ENCODE measurements at regions not wholly inside any gene's neighbourhood (a gene's known extent, or its start where the extent isn't known, plus 50 kb on each side); places are given as distances from the start of the nearest gene placed in this dataset.

DNA sequence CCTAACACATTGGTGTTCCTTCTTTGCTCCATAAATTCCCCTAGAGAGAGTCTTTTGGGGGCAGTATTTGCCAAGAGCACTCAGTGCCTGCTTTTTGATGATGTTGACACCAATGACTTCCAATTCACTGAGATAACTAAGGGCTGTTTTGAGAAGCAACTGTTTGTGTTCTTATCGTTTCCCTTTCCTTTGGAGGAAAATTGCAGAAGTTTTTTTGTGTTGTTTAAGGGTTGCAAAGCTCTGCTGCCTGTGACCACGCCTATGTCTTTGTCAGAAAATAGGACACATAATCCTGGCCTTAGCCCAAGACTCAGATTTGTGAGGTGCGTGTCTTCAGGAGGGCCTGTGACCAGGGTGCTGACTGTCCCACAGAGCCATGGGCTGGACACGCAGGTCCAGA, 99.6 kb downstream of the FAM43A start:
- ATAC-seq (no peak), DNase-seq (ENCODE audit: low spot score in 2 of 2) (no peak)
- Mint-ChIP-seq H3K27ac (peak overlapping the region in 1 of 2 donors; percentile 15), H3K36me3 (no peaks in the 10 kb centered on the region), H3K9me3 (no peaks in the 10 kb centered on the region)

- no peaks in the 10 kb centered on the region for H3K36me3 Mint-ChIP-seq
- ATAC-seq (no peak), DNase-seq (ENCODE audit: low spot score in 2 of 2) (no peak)
- no peaks in the 10 kb centered on the region for H3K9me3 Mint-ChIP-seq
- no peak overlapping the region for H3K27ac Mint-ChIP-seq
Measured at GRCh38 chr3:194787072-194787471, 101.4 kb downstream of the FAM43A start.

DNA sequence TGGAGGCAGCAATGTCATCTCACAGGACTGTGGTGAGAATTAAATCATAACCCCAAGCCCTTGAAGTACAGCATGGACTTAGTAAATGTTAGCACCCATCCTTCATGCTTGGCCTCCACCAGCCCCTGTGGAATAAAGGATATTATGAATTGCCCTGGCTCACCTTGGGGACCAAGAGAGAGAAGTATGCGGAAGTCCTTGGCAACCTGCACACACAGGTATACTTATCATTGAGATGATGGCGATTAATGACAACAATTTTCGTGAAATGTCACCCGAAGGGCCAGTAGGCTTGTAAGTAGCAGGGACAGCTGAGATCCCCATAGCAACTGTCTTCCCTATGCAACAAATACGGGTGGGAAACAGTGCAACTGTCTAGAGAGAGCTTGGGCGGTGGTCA, 102.0 kb downstream of the FAM43A start:
- no peak for ATAC-seq
- Mint-ChIP-seq H3K36me3 (no peaks in the 10 kb centered on the region), H3K9me3 (no peaks in the 10 kb centered on the region), H3K27ac (no peak overlapping the region)
- DNase-seq (ENCODE audit: low spot score in 2 of 2): no peak

- peaks cover 10 to 13% of the 10 kb centered on the region in 2 donors for H3K9me3 Mint-ChIP-seq
- peaks cover 13 to 19% of the 10 kb centered on the region in 2 donors for H3K36me3 Mint-ChIP-seq
- no peak for ATAC-seq
- no peak overlapping the region for H3K27ac Mint-ChIP-seq
- DNase-seq (ENCODE audit: low spot score in 2 of 2): no peak
Measured at GRCh38 chr3:194792368-194792767, 106.7 kb downstream of the FAM43A start.

DNA sequence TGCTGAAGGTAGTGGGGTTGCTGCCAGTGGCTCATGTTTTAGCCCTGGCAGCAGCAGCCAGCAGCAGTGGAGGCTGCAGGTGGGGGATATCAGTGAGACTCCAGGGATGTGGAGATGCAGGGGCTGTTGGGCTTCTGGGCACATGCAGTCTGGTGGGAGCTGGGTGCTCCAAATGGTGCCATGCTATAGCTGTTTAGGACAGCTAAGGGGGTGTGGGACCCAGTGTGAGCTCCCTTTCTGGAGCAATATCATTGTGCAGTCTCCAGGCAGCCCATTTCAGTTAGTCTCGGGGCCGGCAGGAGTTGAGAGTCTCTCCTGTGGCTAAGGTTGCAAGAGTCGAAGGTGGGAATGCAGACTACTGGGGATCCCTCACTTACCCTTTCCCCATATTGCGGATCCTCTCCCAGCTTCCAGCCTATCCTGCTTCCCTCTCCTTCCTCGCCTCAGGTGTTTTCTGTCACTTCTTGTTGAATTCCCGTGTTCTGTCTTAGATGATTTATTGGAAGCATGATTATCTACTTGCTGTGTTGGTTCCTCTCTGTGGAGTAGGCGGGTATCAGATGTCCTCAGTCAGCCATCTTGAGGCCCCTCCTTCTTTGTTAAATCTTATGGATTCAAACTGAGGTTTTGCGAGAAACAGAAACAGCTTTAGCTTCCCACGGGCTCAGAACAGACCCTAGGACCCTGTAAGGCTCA, 112.0 kb downstream of the FAM43A start:
- H3K36me3 Mint-ChIP-seq: peaks cover 13 to 19% of the 10 kb centered on the region in 2 donors
- peaks cover 10 to 13% of the 10 kb centered on the region in 2 donors for H3K9me3 Mint-ChIP-seq
- no peak overlapping the region for H3K27ac Mint-ChIP-seq
- ATAC-seq (no peak), DNase-seq (ENCODE audit: low spot score in 2 of 2) (no peak)

GRCh38 chr3:194798486-194798885, 112.8 kb downstream of the FAM43A start:
- DNase-seq (ENCODE audit: low spot score in 2 of 2) (no peak), ATAC-seq (no peak)
- Mint-ChIP-seq H3K36me3 (peaks cover 13 to 19% of the 10 kb centered on the region in 2 donors), H3K27ac (no peak overlapping the region), H3K9me3 (peaks cover 10 to 13% of the 10 kb centered on the region in 2 donors)

DNA sequence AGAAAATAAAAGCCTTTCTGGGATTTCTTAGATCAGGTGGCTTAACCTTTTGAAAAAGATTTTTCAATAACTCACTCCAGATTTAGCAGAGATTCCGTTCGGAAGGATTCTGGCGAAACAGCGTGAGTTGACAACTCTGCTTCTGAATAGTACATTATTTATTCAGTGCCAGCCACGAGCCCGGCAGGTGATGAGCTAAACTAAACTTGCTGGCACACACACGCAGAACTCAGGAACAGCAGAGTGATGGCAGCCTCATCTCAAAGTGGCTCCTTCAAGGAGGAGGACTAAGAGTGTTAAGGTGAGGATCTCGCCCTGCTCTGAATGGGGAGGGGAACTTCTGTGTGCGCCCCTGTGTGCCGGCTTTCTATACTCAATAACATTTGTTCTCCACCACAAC, 114.3 kb downstream of the FAM43A start:
- Mint-ChIP-seq H3K9me3 (peaks cover 9 to 12% of the 10 kb centered on the region in 2 donors), H3K27ac (no peak overlapping the region), H3K36me3 (peaks cover 13 to 18% of the 10 kb centered on the region in 2 donors)
- DNase-seq (ENCODE audit: low spot score in 2 of 2) (no peak), ATAC-seq (no peak)

- no peak for DNase-seq (ENCODE audit: low spot score in 2 of 2)
- H3K27ac Mint-ChIP-seq: no peak overlapping the region
- peaks cover under 1 to 2% of the 10 kb centered on the region in 2 donors for H3K9me3 Mint-ChIP-seq
- H3K36me3 Mint-ChIP-seq: peaks cover under 1 to 2% of the 10 kb centered on the region in 2 donors
- ATAC-seq: no peak
Measured at GRCh38 chr3:194801461-194802432, 116.1 kb downstream of the FAM43A start.

DNA sequence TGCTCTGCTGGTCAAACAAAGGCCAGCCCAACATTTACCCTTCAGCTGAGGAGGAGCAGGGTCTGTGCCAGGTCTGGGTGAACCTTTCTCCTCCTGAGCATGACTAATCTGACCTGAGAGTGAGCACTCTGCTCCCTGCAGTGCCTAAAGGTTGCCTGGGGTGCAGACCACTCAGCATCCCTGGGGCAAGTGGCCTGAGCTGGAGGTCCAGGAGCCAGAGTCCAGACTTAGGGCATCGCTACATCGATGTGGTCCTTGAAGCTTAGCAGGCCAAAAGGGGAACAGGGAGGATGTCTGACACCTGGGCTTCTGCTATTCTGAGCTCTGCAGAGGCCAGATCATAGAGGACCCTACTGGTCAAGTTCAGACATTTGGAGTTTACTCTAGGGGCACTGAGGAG, 119.1 kb downstream of the FAM43A start:
- H3K36me3 Mint-ChIP-seq: no peaks in the 10 kb centered on the region
- ATAC-seq (no peak), DNase-seq (ENCODE audit: low spot score in 2 of 2) (no peak)
- no peak overlapping the region for H3K27ac Mint-ChIP-seq
- H3K9me3 Mint-ChIP-seq: no peaks in the 10 kb centered on the region

DNA sequence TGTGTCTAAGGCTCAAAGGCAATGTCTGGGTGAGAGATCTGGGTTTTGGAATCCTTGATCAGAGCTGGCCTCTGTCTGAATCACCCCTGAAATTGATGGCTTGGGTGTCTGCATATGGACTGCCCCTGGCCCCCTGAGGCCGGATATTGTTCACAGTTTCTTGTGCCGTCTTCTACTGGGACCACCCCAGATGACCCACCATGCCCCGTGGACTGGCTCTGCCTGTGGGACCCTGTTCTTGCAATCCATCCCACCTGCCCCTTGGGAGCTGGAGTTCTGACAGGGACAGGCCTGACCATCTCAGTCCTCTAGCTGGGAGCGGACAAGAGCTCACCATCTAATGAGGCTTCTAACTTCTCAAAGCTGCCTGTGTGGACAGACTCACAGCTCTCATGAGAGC, 119.9 kb downstream of the FAM43A start:
- Mint-ChIP-seq H3K27ac (no peak overlapping the region), H3K9me3 (no peaks in the 10 kb centered on the region), H3K36me3 (no peaks in the 10 kb centered on the region)
- ATAC-seq (no peak), DNase-seq (ENCODE audit: low spot score in 2 of 2) (no peak)

DNA sequence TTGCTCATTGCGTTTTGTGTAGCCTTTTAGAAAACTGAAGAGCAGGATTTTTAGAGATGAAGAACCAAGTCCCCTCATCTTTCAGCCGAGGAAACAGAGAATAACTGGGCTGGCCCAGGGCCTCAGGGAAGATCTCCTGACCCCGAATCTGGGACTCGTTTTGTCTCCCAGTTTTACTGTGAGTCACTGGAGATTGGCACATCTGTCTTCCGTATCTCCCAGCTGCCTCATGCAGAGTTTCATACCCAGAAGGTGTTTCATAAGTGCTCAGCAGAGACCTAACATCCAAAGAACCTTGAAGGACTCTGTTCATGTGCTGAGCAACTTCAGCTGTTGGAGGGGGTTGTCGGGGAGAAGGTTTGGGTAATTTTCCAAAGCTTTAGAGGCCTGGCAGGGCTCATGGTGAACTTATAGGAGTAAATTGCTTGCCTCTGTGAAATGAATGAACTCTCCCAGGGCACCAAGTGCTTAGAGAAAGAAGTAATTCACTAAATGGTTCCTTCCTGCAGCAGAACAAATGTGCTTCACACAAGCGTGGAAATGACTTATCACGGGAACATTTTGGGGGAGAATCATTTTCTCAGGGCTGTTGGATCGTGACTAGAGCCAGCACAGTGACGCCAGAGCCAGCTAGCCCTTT, 121.4 kb downstream of the FAM43A start:
- no peak for ATAC-seq
- H3K36me3 Mint-ChIP-seq: no peaks in the 10 kb centered on the region
- no peaks in the 10 kb centered on the region for H3K9me3 Mint-ChIP-seq
- no peak for DNase-seq (ENCODE audit: low spot score in 2 of 2)
- H3K27ac Mint-ChIP-seq: no peak overlapping the region

DNA sequence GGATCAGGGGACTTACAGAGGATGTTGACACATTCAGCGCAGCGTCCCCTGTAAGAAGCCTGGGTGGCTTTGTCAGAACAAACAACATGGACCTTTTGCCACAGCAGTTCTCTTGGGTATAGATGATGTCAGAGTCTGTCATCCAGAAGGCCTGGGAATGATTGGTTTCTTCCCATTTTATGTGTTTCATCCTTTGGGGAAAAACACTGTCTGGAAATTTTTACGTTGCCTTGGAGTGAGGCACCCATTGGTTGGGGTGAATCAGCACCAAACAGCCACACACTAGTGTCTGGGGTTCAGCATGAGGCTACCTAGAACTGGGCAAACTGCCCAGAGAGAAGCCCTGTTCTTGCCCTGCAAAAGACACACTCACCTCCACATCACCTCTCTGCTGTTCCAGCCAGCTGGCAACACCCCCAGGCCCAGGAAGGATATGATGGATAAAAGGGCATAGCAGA, 123.0 kb downstream of the FAM43A start:
- ATAC-seq: no peak
- no peak overlapping the region for H3K27ac Mint-ChIP-seq

GRCh38 chr3:194809382-194809781, 123.7 kb downstream of the FAM43A start:
- ATAC-seq (no peak), DNase-seq (ENCODE audit: low spot score in 2 of 2) (no peak)
- H3K9me3 Mint-ChIP-seq: no peaks in the 10 kb centered on the region
- H3K27ac Mint-ChIP-seq: no peak overlapping the region
- no peaks in the 10 kb centered on the region for H3K36me3 Mint-ChIP-seq

More for the DNA sequence above, 123.0 kb downstream of the FAM43A start:
- no peaks in the 10 kb centered on the region for H3K36me3 Mint-ChIP-seq
- no peaks in the 10 kb centered on the region for H3K9me3 Mint-ChIP-seq
- DNase-seq (ENCODE audit: low spot score in 2 of 2): no peak

GRCh38 chr3:194810076-194810475, 124.4 kb downstream of the FAM43A start:
- Mint-ChIP-seq H3K9me3 (no peaks in the 10 kb centered on the region), H3K27ac (no peak overlapping the region), H3K36me3 (no peaks in the 10 kb centered on the region)
- ATAC-seq: no peak
- no peak for DNase-seq (ENCODE audit: low spot score in 2 of 2)

DNA sequence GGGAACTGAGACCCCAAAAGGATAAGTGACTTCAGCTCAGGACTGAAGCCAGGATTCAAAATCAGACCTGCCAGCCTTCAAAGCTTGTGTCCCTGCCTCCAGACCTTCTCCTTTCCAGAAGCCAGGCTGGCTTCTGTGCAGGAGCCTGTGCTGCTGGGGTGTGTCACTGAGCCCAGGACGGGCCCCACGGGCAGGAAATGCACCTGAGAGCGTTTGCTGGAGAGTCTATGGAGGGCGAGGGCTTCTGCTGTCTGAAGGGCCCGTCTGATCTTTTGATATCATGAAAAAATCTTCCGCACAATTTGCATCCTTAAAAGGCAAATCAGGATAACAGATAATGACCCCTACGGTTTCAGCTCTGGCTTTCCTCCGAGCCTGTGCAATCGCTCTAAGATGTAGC, 125.4 kb downstream of the FAM43A start:
- Mint-ChIP-seq H3K36me3 (no peaks in the 10 kb centered on the region), H3K27ac (no peak overlapping the region), H3K9me3 (no peaks in the 10 kb centered on the region)
- DNase-seq (ENCODE audit: low spot score in 2 of 2) (no peak), ATAC-seq (no peak)

DNA sequence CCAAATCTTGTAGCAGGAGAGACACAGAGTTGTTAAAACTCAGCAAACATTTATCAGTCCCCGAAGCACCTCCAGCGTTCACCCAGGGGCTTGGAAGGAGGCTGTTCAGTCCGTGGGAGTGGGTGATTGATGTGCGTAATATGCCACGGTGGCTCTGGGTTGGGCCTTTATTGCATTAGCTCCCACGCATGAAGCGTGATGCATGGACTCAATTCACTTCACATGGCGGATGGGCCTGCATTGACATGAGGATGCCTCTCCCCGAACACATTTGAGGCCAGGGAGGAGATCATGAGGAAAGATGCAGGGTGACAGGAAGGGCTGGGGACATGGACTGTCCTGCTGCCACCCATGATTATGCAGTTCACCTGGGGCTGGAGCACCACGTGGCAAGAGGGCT, 126.5 kb downstream of the FAM43A start:
- DNase-seq (ENCODE audit: low spot score in 2 of 2) (no peak), ATAC-seq (no peak)
- H3K27ac Mint-ChIP-seq: no peak overlapping the region
- H3K36me3 Mint-ChIP-seq: no peaks in the 10 kb centered on the region
- no peaks in the 10 kb centered on the region for H3K9me3 Mint-ChIP-seq

GRCh38 chr3:194814878-194815357, 129.2 kb downstream of the FAM43A start:
- ATAC-seq: no peak
- no peaks in the 10 kb centered on the region for H3K9me3 Mint-ChIP-seq
- no peaks in the 10 kb centered on the region for H3K36me3 Mint-ChIP-seq
- no peak overlapping the region for H3K27ac Mint-ChIP-seq
- DNase-seq (ENCODE audit: low spot score in 2 of 2): no peak

Data from activated naive CD4-positive, alpha-beta T cell treated with anti-CD3 and anti-CD28 coated beads, Interleukin-2, amount 50 U/mL, for 72 hours (primary cell).